ENCODE measurements at regions not wholly inside any gene's neighbourhood (a gene's known extent, or its start where the extent isn't known, plus 50 kb on each side); places are given as distances from the start of the nearest gene placed in this dataset.

DNA sequence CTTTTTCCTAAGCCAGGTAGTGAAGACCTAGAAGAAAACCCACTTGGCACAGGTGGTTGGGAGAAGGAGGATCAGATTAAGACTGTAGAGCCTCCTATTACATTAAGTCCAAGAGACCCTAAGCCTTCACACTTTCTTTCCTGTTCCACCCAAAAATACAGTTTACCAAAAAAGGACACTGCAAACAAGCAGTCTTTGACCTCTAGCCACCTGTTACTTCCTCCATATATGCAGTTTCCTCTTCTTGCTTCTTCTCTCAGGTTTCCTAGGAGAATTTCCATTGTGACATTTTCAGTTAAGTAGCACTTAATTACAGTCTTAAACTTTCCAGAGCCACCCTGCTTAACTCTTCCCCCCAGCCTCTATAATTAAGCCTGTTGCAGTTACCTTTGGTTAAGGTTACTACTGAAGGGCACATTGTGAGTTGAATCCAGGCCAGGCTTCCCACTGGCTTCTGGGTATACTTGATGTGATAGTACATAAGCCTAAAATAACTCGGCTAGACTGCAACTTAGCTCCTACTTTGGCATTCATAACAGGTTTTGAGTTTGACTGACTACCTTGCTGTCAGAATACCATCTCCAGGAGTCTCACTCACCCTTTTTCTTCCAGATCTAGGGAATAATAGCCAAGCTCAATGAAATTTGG, 114.2 kb upstream of the UMPS start:
- TF ChIP-seq ZNF274 (IDR thresholded peaks at IDR 0.05; ENCODE audit: low read depth, low read length) (no peak), YY1 (IDR thresholded peaks at IDR 0.05; ENCODE audit: insufficient read depth, insufficient read length) (no peak)
